ENCODE measurements at regions not wholly inside any gene's neighbourhood (a gene's known extent, or its start where the extent isn't known, plus 50 kb on each side); places are given as distances from the start of the nearest gene placed in this dataset.

- H3K27me3 ChIP-seq (ENCODE audit: insufficient read depth, low read length) = peaks cover 62% of the 10 kb centered on the region
- H3K9me3 ChIP-seq (ENCODE audit: insufficient read depth, low read depth, low read length) = no peaks in the 10 kb centered on the region
- H3K4me1 ChIP-seq (ENCODE audit: insufficient read depth, low read length) = no peaks in the 10 kb centered on the region
- H3K4me3 ChIP-seq (ENCODE audit: low read length) = no peak overlapping the region
- no peak overlapping the region for H3K9ac ChIP-seq (ENCODE audit: low read depth, low read length)
- no peaks in the 10 kb centered on the region for H3K36me3 ChIP-seq (ENCODE audit: insufficient read depth, low read depth, low read length)
- no peak overlapping the region for H3K27ac ChIP-seq (ENCODE audit: low read length)
Observed at GRCh38 chr12:130263996-130264395, 73.7 kb upstream of the PIWIL1 start.

DNA sequence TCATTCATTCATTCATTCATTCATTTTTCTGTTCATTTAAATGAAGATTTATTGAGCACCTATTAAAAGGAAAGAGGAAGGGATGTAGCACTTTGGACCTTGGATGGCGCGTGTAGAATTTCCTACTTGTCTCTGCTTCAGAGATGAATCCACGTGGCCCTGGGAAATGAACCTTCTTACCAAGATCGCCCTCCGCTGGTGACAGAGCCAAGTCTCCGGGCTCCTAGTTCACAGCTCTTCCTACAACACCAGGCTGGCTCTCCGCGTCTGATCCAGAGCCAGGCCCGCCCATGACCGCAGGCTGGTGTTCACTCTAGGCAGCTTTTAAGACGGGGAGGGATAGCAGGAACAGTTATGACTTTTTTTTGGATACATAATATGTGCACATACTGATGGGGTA lies 70.9 kb upstream of the PIWIL1 start:
- H3K9ac ChIP-seq (ENCODE audit: low read depth, low read length) = no peak overlapping the region
- no peak overlapping the region for H3K27ac ChIP-seq (ENCODE audit: low read length)
- H3K27me3 ChIP-seq (ENCODE audit: insufficient read depth, low read length) = peaks cover 47% of the 10 kb centered on the region
- H3K9me3 ChIP-seq (ENCODE audit: insufficient read depth, low read depth, low read length) = no peaks in the 10 kb centered on the region
- H3K4me3 ChIP-seq (ENCODE audit: low read length) = no peak overlapping the region
- no peaks in the 10 kb centered on the region for H3K4me1 ChIP-seq (ENCODE audit: insufficient read depth, low read length)
- no peaks in the 10 kb centered on the region for H3K36me3 ChIP-seq (ENCODE audit: insufficient read depth, low read depth, low read length)

DNA sequence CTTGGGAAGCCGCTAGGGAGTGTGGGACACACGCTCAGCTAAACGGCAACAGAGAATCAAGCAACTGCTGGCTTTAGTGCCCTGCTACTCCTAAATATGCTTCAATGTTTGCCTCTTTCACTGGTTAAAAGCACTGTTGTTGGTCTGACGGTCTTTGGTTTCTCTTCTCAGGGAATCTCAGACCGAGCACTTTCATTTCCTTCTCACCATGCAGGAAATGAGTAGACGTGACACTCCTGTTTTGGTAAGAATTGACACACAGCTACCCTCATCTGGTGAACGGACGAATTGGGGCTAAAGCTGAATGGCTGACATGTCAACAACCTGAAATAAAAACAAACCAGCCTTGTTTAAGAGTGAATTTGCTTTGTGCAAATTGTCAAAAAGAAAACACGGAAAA lies 57.5 kb upstream of the PIWIL1 start:
- no peaks in the 10 kb centered on the region for H3K36me3 ChIP-seq (ENCODE audit: insufficient read depth, low read depth, low read length)

DNA sequence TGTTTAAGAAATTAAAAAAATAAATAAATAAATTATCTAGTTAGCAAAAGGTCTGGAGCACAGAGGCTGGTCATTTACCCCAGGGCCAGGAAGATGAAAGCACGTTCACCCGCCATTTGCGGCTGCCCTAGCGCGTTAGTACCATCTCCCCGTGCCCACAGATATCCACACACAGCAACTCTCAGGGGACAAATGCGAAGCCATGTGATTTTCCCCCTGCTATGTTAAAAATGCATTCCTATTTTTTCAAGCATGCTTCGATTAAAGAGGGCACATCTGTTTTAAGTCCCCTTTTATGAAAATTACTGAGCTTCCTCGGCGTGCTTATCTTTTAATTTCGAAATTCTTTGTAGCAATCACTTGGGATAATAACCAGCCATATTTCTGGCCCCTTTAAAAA lies 56.9 kb upstream of the PIWIL1 start:
- no peak overlapping the region for H3K4me3 ChIP-seq (ENCODE audit: low read length)
- peaks cover 3% of the 10 kb centered on the region; the same call in 1 of the 2 replicates for H3K4me1 ChIP-seq (ENCODE audit: insufficient read depth, low read length)
- no peak overlapping the region for H3K9ac ChIP-seq (ENCODE audit: low read depth, low read length)
- H3K36me3 ChIP-seq (ENCODE audit: insufficient read depth, low read depth, low read length) = no peaks in the 10 kb centered on the region
- peaks cover 14% of the 10 kb centered on the region for H3K9me3 ChIP-seq (ENCODE audit: insufficient read depth, low read depth, low read length)
- no peak overlapping the region for H3K27ac ChIP-seq (ENCODE audit: low read length)
- H3K27me3 ChIP-seq (ENCODE audit: insufficient read depth, low read length) = peaks cover 20% of the 10 kb centered on the region

More for the DNA sequence above, 57.5 kb upstream of the PIWIL1 start:
- Histone ChIP-seq H3K9ac (ENCODE audit: low read depth, low read length) (no peak overlapping the region), H3K4me1 (ENCODE audit: insufficient read depth, low read length) (peaks cover 3% of the 10 kb centered on the region; the same call in 1 of the 2 replicates), H3K27ac (ENCODE audit: low read length) (no peak overlapping the region), H3K4me3 (ENCODE audit: low read length) (no peak overlapping the region), H3K9me3 (ENCODE audit: insufficient read depth, low read depth, low read length) (peaks cover 14% of the 10 kb centered on the region), H3K27me3 (ENCODE audit: insufficient read depth, low read length) (peaks cover 20% of the 10 kb centered on the region)

DNA sequence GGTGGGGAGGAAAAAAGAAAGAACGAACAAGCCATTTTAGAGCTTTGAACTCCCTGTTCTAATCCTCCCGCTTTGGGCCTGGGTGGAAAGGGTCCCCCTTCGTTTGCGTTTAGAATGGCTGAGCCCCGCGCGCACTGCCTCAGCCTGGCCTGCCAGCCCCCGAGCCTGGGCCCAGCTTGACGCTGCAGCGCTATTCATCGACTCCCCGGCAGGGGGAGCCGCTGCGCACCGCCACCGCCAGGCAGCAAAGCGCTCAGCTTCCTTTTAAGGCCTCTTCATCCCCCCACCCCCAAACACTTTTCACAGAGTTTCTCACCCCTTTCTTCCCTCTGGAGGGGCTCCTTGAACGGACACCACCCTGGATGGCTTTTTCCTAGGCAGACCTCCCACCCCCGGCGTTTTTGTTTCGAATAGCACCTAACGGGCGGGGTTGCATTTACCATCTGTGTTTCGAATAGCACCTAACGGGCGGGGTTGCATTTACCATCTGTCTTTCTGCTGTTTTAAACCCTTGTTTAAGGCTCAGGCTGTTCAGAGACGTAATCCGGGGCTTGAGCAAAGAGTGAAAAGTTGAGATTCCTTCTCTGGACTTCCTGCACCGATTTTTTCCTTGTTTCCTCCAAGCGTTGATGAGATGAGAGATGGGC lies 56.4 kb upstream of the PIWIL1 start:
- Histone ChIP-seq H3K9me3 (ENCODE audit: insufficient read depth, low read depth, low read length) (peaks cover 14% of the 10 kb centered on the region), H3K4me3 (ENCODE audit: low read length) (peak overlapping the region; percentile 16; the same call in 1 of the 2 replicates), H3K27ac (ENCODE audit: low read length) (no peak overlapping the region), H3K36me3 (ENCODE audit: insufficient read depth, low read depth, low read length) (no peaks in the 10 kb centered on the region), H3K27me3 (ENCODE audit: insufficient read depth, low read length) (peaks cover 20% of the 10 kb centered on the region), H3K9ac (ENCODE audit: low read depth, low read length) (no peak overlapping the region), H3K4me1 (ENCODE audit: insufficient read depth, low read length) (peaks cover 3% of the 10 kb centered on the region; the same call in 1 of the 2 replicates)

DNA sequence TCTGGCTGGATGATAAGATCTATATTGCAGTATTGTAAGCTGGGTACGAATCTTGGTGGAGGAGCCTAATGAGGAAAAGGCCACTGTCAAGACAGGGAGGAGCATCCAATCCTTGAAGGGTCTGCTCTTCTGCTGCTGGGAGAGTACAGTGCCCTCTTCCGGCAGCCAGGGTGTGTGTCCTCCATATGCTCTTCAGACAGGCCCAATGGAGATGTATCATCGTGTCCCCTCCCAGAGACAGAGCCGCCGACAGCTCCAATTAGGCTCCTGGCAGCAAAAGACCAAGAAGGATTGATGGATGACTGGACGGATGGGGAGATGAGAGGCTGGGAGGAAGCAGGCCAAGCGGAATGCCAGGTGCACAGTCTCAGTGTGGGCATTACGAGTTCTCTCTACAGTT lies 51.6 kb upstream of the PIWIL1 start:
- Histone ChIP-seq H3K36me3 (ENCODE audit: insufficient read depth, low read depth, low read length) (no peaks in the 10 kb centered on the region), H3K9me3 (ENCODE audit: insufficient read depth, low read depth, low read length) (peaks cover 14% of the 10 kb centered on the region), H3K4me3 (ENCODE audit: low read length) (no peak overlapping the region), H3K9ac (ENCODE audit: low read depth, low read length) (no peak overlapping the region), H3K4me1 (ENCODE audit: insufficient read depth, low read length) (no peaks in the 10 kb centered on the region), H3K27me3 (ENCODE audit: insufficient read depth, low read length) (peaks cover 12% of the 10 kb centered on the region; the same call in 1 of the 2 replicates), H3K27ac (ENCODE audit: low read length) (no peak overlapping the region)

DNA sequence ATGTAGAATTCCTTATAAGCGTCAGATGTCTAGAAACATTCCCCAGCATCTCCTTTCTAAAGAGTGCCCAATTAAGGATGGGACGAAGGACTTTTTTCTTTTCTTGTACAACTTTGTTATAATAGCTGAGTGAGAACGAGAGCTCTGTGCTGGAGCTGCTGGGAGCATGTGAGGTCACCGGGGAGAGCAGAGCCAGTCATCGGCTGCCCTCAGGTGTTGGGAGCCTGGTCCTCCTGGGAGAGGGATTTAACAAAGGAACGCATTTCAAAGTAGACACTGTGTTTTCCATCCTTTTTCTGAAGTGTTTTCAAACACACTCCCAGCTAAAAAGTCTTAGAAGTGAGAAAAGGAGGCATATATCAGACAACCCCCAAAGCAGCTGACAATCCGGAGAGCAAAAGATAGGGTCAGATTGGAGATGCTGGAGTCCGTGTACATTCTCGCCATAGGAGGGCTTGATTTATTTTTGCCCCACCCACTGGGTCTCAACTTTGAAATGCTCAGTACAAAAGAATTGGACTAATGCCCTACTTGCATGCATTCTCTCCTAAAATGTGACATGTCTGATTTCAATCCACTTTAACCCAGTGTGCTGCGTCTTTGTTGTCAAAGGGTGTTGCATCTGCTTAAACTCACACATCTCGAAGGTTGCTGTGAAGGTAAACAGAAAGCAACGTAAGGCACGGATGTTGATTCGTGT lies 50.8 kb upstream of the PIWIL1 start:
- H3K4me1 ChIP-seq (ENCODE audit: insufficient read depth, low read length) = no peaks in the 10 kb centered on the region
- H3K4me3 ChIP-seq (ENCODE audit: low read length) = no peak overlapping the region
- H3K36me3 ChIP-seq (ENCODE audit: insufficient read depth, low read depth, low read length) = no peaks in the 10 kb centered on the region
- peaks cover 7% of the 10 kb centered on the region; the same call in 1 of the 2 replicates for H3K27me3 ChIP-seq (ENCODE audit: insufficient read depth, low read length)
- peaks cover 14% of the 10 kb centered on the region for H3K9me3 ChIP-seq (ENCODE audit: insufficient read depth, low read depth, low read length)
- H3K27ac ChIP-seq (ENCODE audit: low read length) = no peak overlapping the region
- no peak overlapping the region for H3K9ac ChIP-seq (ENCODE audit: low read depth, low read length)

All from iPS-20b (cell line).